Endothelial cell of hepatic sinusoid (primary cell): ENCODE measurements at regions not wholly inside any gene's neighbourhood (a gene's known extent, or its start where the extent isn't known, plus 50 kb on each side); places are given as distances from the start of the nearest gene placed in this dataset.

Experiments used
- in situ Hi-C: cut with HindIII; loops from 2 replicates; pipeline ENCODE4 v1.10.0; 2017; ENCODE audit warnings: low sequenced_read_pairs

DNA sequence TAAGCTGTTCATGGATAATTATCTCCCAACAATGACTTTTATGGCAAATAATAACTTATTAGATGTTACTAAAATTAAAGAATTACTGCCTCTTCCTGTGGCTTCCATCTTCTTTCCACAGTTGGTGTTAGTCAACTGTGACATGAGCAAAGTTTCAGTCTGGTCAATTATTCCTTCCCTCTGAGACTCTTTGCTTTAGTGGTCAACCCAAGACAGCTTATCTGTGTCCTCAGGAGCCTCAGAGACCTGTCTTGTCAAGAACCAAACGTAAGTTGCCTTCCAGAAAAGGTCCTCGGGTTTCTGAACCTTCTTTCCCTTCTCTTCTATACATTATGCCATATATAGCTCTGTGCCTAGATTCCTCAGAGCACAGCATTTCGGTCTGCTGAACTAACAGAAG lies 263.2 kb upstream of the ZP4 start:
- in situ Hi-C loops: no loop called here

- in situ Hi-C loops: no loop called here
Observed at GRCh38 chr1:238153253-238153652, 262.5 kb upstream of the ZP4 start.

- in situ Hi-C loops: no loop called here
Observed at GRCh38 chr1:238152119-238152518, 261.4 kb upstream of the ZP4 start.

- in situ Hi-C loops: no loop called here
Observed at GRCh38 chr1:238143038-238143437, 252.3 kb upstream of the ZP4 start.

DNA sequence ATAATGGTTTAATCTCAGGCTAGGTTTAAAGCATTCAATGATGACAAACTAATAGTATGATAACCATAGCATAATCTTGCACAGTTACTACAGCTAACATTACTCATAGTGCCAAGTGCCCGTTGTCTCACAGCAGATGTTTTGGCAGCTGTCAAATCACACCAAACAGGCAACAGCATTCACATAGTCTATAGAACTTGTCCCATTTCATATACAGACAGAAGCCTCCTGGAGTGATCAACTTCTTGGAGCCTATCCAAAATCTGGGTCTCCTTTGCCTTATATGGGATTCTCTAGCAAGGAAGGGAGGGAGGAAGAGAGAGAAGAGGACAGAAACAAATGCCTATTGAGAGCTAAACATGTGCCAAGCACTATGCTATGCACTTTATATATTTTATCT lies 250.6 kb upstream of the ZP4 start:
- in situ Hi-C loops: no loop called here

GRCh38 chr1:238139713-238140112 lies 249.0 kb upstream of the ZP4 start:
- in situ Hi-C loops: no loop called here

- in situ Hi-C loops: no loop called here
Observed at GRCh38 chr1:238138059-238138626, 247.4 kb upstream of the ZP4 start.

DNA sequence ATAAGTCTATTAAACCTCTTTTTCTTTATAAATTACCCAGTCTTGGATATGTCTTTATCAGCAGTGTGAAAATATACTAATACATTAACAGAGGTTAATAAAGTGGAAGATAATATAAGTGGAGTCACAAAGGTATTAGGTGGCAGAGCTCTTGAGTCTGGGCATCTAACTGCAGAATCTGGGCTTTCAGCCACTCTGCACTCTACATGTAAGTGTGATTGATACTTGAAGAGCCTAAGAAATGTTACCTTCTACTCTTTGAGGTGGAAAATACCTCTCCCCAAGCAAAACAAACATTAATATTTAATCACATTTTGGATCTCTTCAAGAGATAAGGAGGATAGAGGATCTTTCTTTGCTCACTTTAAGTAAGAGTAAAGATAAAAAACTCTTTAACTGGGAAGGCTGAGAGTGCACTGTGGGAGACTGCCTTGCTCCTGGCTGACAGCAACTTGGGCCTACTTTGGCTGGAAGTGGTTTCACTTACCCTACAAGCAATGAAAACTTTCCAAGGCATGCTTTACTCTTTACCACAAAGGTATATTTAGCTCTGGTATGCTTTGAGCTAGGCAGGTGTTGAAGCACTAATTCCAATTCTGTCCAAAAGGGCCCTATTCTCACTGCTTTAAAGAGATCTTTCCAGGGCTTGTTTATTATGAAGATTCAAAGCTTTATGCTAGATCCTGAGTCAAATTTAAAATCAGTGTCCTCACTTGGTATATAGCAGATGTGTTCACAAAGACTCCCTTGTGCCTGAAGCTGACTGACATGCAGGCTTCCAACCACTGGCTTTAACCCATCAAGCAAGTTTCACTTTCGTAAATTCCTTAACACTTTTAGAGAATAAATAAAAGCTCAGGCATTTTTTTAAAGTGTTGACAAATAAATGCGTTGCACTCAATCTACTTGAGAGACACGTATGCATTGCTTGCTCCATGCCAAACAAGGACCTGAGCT lies 245.3 kb upstream of the ZP4 start:
- in situ Hi-C loops: no loop called here

DNA sequence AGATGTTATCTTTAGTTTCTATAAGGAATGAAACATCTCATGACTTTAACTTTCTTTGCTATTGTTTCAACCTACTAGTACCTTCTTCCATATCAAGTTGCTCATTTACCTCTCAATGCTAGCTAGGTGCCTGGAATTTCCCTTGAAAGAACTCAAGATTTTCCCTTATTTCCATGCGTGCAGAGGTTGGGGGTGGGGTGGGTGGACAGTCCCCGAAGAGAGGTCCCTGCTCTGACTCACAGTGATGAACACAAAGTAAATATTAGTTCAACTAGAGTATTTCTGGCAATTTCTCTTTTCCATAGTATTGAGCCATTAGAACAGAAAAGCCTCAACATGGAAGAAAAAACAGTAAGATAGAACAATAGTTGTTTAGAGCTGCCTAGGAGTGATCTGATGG lies 239.0 kb upstream of the ZP4 start:
- in situ Hi-C loops: no loop called here

- in situ Hi-C loops: no loop called here
Observed at GRCh38 chr1:238123201-238123600, 232.5 kb upstream of the ZP4 start.

GRCh38 chr1:238119861-238120260 lies 229.1 kb upstream of the ZP4 start:
- in situ Hi-C loops: no loop called here

GRCh38 chr1:238119060-238119459 lies 228.3 kb upstream of the ZP4 start:
- in situ Hi-C loops: no loop called here

DNA sequence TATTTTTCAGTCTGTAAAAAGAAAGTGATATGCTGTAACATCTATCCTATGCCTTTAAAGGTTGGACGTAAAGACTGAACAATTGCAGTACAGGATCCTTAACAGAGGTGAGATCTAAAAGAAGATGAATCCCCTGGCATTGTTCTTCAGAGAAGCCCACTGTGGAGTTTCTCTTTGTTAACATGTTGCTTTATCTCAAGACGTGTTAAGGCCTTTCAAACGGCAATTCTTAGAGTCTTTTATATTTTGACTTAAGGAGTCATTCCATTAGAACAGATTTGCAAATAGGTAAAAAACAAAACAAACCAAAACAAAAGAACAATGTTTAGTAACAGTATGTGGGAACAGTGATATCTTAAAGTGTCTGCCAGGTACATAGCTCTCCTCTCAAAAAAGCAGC lies 225.1 kb upstream of the ZP4 start:
- in situ Hi-C loops: no loop called here

DNA sequence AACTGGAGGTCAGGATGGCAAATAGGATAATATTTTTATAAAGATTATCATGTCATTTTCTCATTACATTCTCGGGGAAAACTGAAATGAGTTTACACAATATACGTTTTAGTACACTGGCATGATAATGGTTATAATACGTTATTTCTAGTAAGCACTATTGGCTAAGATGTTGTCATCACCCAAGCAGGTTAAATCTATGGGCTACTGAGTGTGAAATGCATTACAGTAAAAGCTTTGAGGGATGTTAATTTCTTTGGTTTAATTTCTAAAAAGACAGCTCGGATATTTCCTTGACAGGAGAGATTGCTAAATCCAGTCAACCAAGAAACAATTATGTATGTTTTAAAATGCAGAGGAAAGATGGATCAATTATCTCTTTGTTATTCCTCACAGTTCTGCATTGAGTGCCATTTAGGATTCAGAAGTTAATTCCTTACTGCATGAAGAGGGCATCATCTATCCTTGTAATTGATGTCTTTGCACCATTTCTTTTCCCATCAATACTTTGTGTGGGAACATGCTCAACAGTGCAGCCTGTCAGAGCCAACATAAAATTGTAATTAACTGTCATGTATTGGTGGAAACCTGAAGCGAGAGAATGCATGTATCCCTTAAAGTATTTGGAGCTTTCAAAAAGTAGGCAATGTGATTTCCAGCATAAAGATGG lies 222.4 kb upstream of the ZP4 start:
- in situ Hi-C loops: no loop called here

GRCh38 chr1:238111516-238111915 lies 220.8 kb upstream of the ZP4 start:
- in situ Hi-C loops: no loop called here

DNA sequence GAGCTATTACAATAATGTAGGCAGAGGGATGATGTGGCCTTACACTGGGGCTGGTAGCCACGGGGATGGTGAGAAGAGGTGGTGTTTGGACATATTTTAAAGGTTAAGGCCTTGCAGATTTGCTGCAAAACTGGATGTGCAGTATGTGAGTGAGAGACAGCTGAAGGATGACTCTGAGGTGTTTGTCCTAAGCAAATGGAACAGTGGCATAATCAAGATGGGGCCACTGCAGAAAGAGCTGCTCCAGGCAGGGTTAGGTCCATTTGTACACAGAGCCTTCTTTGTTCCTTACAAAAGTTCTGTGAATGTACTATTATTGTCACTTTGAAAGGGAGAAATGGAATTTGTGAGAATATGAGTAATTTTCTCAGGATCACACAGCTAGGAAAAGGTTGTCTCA lies 220.4 kb upstream of the ZP4 start:
- in situ Hi-C loops: no loop called here

DNA sequence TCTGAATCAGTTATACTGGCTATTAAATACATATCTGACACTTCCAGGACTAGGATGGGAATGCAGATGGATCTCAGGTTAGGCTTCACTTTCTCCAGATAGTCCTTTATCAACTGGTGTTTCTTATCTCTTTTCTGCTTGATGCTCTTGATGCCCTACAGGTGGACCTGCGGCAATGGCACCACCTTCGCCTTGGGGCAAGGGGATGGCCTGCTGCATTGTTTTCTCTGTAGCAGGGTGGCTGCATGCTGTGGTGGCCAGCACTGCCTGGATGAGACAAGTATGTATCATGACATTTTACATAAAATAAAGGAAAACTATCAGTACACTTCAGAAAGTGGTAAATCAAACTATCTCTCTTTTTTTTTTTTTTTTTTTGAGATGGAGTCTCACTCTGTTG lies 217.7 kb upstream of the ZP4 start:
- in situ Hi-C loops: no loop called here

GRCh38 chr1:238107322-238107721 lies 216.6 kb upstream of the ZP4 start:
- in situ Hi-C loops: no loop called here

DNA sequence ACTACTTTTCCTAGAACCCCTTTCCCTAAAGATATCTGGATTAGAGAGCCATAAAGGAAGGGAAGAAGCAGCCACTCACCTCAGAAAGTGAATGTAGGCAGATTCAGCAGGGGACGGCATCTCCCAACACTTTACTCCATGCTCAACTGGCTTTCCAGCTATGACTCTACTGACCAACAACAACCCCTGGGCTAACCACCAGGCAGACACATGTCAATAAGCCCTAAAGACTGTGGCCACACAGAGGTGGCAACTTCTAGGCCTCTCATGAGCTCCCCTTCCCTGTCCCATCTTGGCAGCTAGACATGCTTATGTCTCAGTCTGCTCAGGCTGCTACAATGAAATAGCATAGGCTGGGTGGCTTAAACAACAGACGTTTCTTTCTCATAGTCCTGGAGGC lies 214.0 kb upstream of the ZP4 start:
- in situ Hi-C loops: no loop called here

DNA sequence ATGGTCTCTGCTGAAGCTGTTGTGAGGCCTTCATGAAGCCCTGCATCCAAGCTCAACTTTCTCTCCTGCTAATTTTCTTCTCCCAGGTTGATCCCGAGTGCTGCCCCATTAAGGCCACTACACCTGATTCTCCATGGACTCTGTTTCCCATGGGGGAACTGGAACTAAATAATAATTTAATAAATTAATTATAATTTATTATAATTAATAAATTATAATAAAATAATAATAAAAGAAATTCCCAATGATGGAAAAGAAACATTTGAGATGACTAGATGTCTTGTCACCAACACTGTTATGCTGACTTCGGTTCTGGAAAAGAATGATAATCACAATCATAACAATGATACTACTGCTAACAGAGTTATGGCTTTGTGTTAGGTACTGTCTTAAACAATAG lies 211.2 kb upstream of the ZP4 start:
- in situ Hi-C loops: no loop called here

DNA sequence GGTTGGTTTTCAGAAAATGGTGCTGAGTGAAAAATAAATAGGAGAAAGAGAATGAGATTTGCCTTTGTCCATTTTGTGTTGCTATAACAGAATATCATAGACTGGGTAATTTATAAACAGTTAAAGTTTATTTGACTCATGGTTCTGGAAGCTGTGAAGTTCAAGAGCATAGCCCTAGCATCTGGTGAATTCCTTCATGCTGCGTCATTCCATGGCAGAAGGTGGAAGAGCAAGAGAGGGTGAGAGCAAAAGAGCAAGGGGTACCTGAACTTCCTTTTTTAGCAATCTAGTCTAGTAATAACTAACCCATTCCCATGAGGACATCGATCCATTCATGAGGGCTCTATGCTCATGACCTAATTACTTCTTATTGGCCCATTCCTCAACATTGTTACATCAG lies 209.1 kb upstream of the ZP4 start:
- in situ Hi-C loops: no loop called here

DNA sequence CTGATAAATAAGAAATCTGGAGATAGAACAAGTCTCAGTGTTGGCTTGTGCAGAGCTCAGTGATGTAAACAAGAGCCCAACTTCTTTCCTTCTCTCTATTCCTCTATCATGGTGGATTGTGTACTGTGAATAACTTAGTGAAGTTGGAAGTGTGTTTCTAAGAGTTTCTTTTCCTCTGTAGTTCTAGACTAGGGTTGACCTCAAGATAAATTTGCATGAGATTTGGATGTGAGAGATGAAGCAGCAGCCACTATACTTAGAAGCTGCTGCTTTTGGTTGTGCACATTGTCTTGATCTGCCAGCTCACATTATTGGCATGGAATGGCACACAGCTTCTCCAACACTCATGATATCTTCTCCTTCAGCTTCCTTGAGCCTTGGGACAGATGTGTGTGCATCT lies 198.9 kb upstream of the ZP4 start:
- in situ Hi-C loops: no loop called here
